ENCODE measurements at regions not wholly inside any gene's neighbourhood (a gene's known extent, or its start where the extent isn't known, plus 50 kb on each side); places are given as distances from the start of the nearest gene placed in this dataset.

- TF ChIP-seq EZH2 (IDR thresholded peaks at IDR 0.05; ENCODE audit: insufficient read depth, poor library complexity, severe bottlenecking), result no peak
- TF ChIP-seq EZH2phosphoT487 (IDR thresholded peaks at IDR 0.05; ENCODE audit: insufficient read depth, low read depth), result no peak
Measured at GRCh38 chr7:68088879-68089278, 1092.2 kb downstream of the TYW1 start.

Measured in GM23248 (cell line).